ENCODE measurements at regions not wholly inside any gene's neighbourhood (a gene's known extent, or its start where the extent isn't known, plus 50 kb on each side); places are given as distances from the start of the nearest gene placed in this dataset.

- Histone ChIP-seq H3K9me3 (ENCODE audit: control insufficient read depth, insufficient read depth, low read depth, low read length) (no peaks in the 10 kb centered on the region; the same call in 1 of the 2 replicates), H3K27ac (ENCODE audit: low read depth, low read length) (no peak overlapping the region), H3K36me3 (ENCODE audit: control insufficient read depth, insufficient read depth, low read length) (no peaks in the 10 kb centered on the region), H3K9ac (ENCODE audit: low read length) (no peak overlapping the region), H3K4me1 (ENCODE audit: control insufficient read depth, insufficient read depth, low read length) (no peaks in the 10 kb centered on the region), H3K4me3 (ENCODE audit: low read depth, low read length) (no peak overlapping the region), H3K27me3 (ENCODE audit: control insufficient read depth, insufficient read depth, low read length) (0 out of 2 replicates have a peak, but pooled peaks cover 5% of the 10 kb centered on the region)
Observed at GRCh38 chr1:5364591-5364990, 627.6 kb downstream of the NPHP4 start.

- Histone ChIP-seq H3K9me3 (ENCODE audit: control insufficient read depth, insufficient read depth, low read depth, low read length) (peaks cover 33% of the 10 kb centered on the region), H3K36me3 (ENCODE audit: control insufficient read depth, insufficient read depth, low read length) (no peaks in the 10 kb centered on the region), H3K27ac (ENCODE audit: low read depth, low read length) (no peak overlapping the region), H3K27me3 (ENCODE audit: control insufficient read depth, insufficient read depth, low read length) (peaks cover 8% of the 10 kb centered on the region), H3K4me1 (ENCODE audit: control insufficient read depth, insufficient read depth, low read length) (no peaks in the 10 kb centered on the region), H3K4me3 (ENCODE audit: low read depth, low read length) (no peak overlapping the region), H3K9ac (ENCODE audit: low read length) (no peak overlapping the region)
Observed at GRCh38 chr1:5354681-5355080, 637.5 kb downstream of the NPHP4 start.

- Histone ChIP-seq H3K36me3 (ENCODE audit: control insufficient read depth, insufficient read depth, low read length) (no peaks in the 10 kb centered on the region), H3K27ac (ENCODE audit: low read depth, low read length) (no peak overlapping the region), H3K27me3 (ENCODE audit: control insufficient read depth, insufficient read depth, low read length) (peaks cover 8% of the 10 kb centered on the region), H3K9me3 (ENCODE audit: control insufficient read depth, insufficient read depth, low read depth, low read length) (peaks cover 21% of the 10 kb centered on the region), H3K4me3 (ENCODE audit: low read depth, low read length) (no peak overlapping the region), H3K4me1 (ENCODE audit: control insufficient read depth, insufficient read depth, low read length) (no peaks in the 10 kb centered on the region), H3K9ac (ENCODE audit: low read length) (no peak overlapping the region)
Observed at GRCh38 chr1:5351366-5351765, 640.9 kb downstream of the NPHP4 start.

- Histone ChIP-seq H3K9me3 (ENCODE audit: control insufficient read depth, insufficient read depth, low read depth, low read length) (peaks cover 7% of the 10 kb centered on the region), H3K27ac (ENCODE audit: low read depth, low read length) (no peak overlapping the region), H3K27me3 (ENCODE audit: control insufficient read depth, insufficient read depth, low read length) (peaks cover 11% of the 10 kb centered on the region), H3K9ac (ENCODE audit: low read length) (no peak overlapping the region), H3K36me3 (ENCODE audit: control insufficient read depth, insufficient read depth, low read length) (no peaks in the 10 kb centered on the region), H3K4me1 (ENCODE audit: control insufficient read depth, insufficient read depth, low read length) (no peaks in the 10 kb centered on the region), H3K4me3 (ENCODE audit: low read depth, low read length) (no peak overlapping the region)
Observed at GRCh38 chr1:5349526-5349925, 642.7 kb downstream of the NPHP4 start.

- Histone ChIP-seq H3K4me1 (ENCODE audit: control insufficient read depth, insufficient read depth, low read length) (no peaks in the 10 kb centered on the region), H3K9me3 (ENCODE audit: control insufficient read depth, insufficient read depth, low read depth, low read length) (peaks cover 5% of the 10 kb centered on the region), H3K4me3 (ENCODE audit: low read depth, low read length) (no peak overlapping the region), H3K27ac (ENCODE audit: low read depth, low read length) (no peak overlapping the region), H3K9ac (ENCODE audit: low read length) (no peak overlapping the region), H3K27me3 (ENCODE audit: control insufficient read depth, insufficient read depth, low read length) (peaks cover 11% of the 10 kb centered on the region), H3K36me3 (ENCODE audit: control insufficient read depth, insufficient read depth, low read length) (no peaks in the 10 kb centered on the region)
Observed at GRCh38 chr1:5348732-5349465, 643.3 kb downstream of the NPHP4 start.

GRCh38 chr1:5347726-5348125 lies 644.5 kb downstream of the NPHP4 start:
- H3K9me3 ChIP-seq (ENCODE audit: control insufficient read depth, insufficient read depth, low read depth, low read length) = peaks cover 5% of the 10 kb centered on the region
- no peak overlapping the region for H3K9ac ChIP-seq (ENCODE audit: low read length)
- H3K36me3 ChIP-seq (ENCODE audit: control insufficient read depth, insufficient read depth, low read length) = no peaks in the 10 kb centered on the region
- H3K4me3 ChIP-seq (ENCODE audit: low read depth, low read length) = no peak overlapping the region
- H3K4me1 ChIP-seq (ENCODE audit: control insufficient read depth, insufficient read depth, low read length) = no peaks in the 10 kb centered on the region
- no peak overlapping the region for H3K27ac ChIP-seq (ENCODE audit: low read depth, low read length)
- peaks cover 8% of the 10 kb centered on the region for H3K27me3 ChIP-seq (ENCODE audit: control insufficient read depth, insufficient read depth, low read length)

GRCh38 chr1:5345556-5345955 lies 646.7 kb downstream of the NPHP4 start:
- no peaks in the 10 kb centered on the region for H3K4me1 ChIP-seq (ENCODE audit: control insufficient read depth, insufficient read depth, low read length)
- H3K27me3 ChIP-seq (ENCODE audit: control insufficient read depth, insufficient read depth, low read length) = 0 out of 2 replicates have a peak, but pooled peaks cover 4% of the 10 kb centered on the region
- no peak overlapping the region for H3K27ac ChIP-seq (ENCODE audit: low read depth, low read length)
- no peak overlapping the region for H3K4me3 ChIP-seq (ENCODE audit: low read depth, low read length)
- no peaks in the 10 kb centered on the region for H3K36me3 ChIP-seq (ENCODE audit: control insufficient read depth, insufficient read depth, low read length)
- no peak overlapping the region for H3K9ac ChIP-seq (ENCODE audit: low read length)
- H3K9me3 ChIP-seq (ENCODE audit: control insufficient read depth, insufficient read depth, low read depth, low read length) = peaks cover 5% of the 10 kb centered on the region

- no peaks in the 10 kb centered on the region for H3K4me1 ChIP-seq (ENCODE audit: control insufficient read depth, insufficient read depth, low read length)
- H3K27ac ChIP-seq (ENCODE audit: low read depth, low read length) = no peak overlapping the region
- H3K9ac ChIP-seq (ENCODE audit: low read length) = no peak overlapping the region
- H3K4me3 ChIP-seq (ENCODE audit: low read depth, low read length) = no peak overlapping the region
- no peaks in the 10 kb centered on the region for H3K9me3 ChIP-seq (ENCODE audit: control insufficient read depth, insufficient read depth, low read depth, low read length)
- 0 out of 2 replicates have a peak, but pooled peaks cover 4% of the 10 kb centered on the region for H3K27me3 ChIP-seq (ENCODE audit: control insufficient read depth, insufficient read depth, low read length)
- H3K36me3 ChIP-seq (ENCODE audit: control insufficient read depth, insufficient read depth, low read length) = no peaks in the 10 kb centered on the region
Observed at GRCh38 chr1:5343256-5344020, 648.8 kb downstream of the NPHP4 start.

- no peaks in the 10 kb centered on the region for H3K9me3 ChIP-seq (ENCODE audit: control insufficient read depth, insufficient read depth, low read depth, low read length)
- H3K4me3 ChIP-seq (ENCODE audit: low read depth, low read length) = no peak overlapping the region
- no peaks in the 10 kb centered on the region for H3K36me3 ChIP-seq (ENCODE audit: control insufficient read depth, insufficient read depth, low read length)
- H3K9ac ChIP-seq (ENCODE audit: low read length) = no peak overlapping the region
- H3K4me1 ChIP-seq (ENCODE audit: control insufficient read depth, insufficient read depth, low read length) = no peaks in the 10 kb centered on the region
- no peak overlapping the region for H3K27ac ChIP-seq (ENCODE audit: low read depth, low read length)
- 0 out of 2 replicates have a peak, but pooled peaks cover 4% of the 10 kb centered on the region for H3K27me3 ChIP-seq (ENCODE audit: control insufficient read depth, insufficient read depth, low read length)
Observed at GRCh38 chr1:5342830-5343229, 649.4 kb downstream of the NPHP4 start.

- no peak overlapping the region for H3K4me3 ChIP-seq (ENCODE audit: low read depth, low read length)
- 0 out of 2 replicates have a peak, but pooled peaks cover 4% of the 10 kb centered on the region for H3K27me3 ChIP-seq (ENCODE audit: control insufficient read depth, insufficient read depth, low read length)
- H3K4me1 ChIP-seq (ENCODE audit: control insufficient read depth, insufficient read depth, low read length) = no peaks in the 10 kb centered on the region
- no peaks in the 10 kb centered on the region for H3K36me3 ChIP-seq (ENCODE audit: control insufficient read depth, insufficient read depth, low read length)
- no peak overlapping the region for H3K9ac ChIP-seq (ENCODE audit: low read length)
- H3K27ac ChIP-seq (ENCODE audit: low read depth, low read length) = no peak overlapping the region
- H3K9me3 ChIP-seq (ENCODE audit: control insufficient read depth, insufficient read depth, low read depth, low read length) = no peaks in the 10 kb centered on the region
Observed at GRCh38 chr1:5342172-5342571, 650.1 kb downstream of the NPHP4 start.

GRCh38 chr1:5341471-5341870 lies 650.8 kb downstream of the NPHP4 start:
- Histone ChIP-seq H3K4me3 (ENCODE audit: low read depth, low read length) (no peak overlapping the region), H3K36me3 (ENCODE audit: control insufficient read depth, insufficient read depth, low read length) (no peaks in the 10 kb centered on the region), H3K4me1 (ENCODE audit: control insufficient read depth, insufficient read depth, low read length) (no peaks in the 10 kb centered on the region)

More at GRCh38 chr1:5341471-5341870, 650.8 kb downstream of the NPHP4 start:
- H3K9ac ChIP-seq (ENCODE audit: low read length) = no peak overlapping the region
- H3K9me3 ChIP-seq (ENCODE audit: control insufficient read depth, insufficient read depth, low read depth, low read length) = no peaks in the 10 kb centered on the region
- H3K27me3 ChIP-seq (ENCODE audit: control insufficient read depth, insufficient read depth, low read length) = 0 out of 2 replicates have a peak, but pooled peaks cover 4% of the 10 kb centered on the region
- H3K27ac ChIP-seq (ENCODE audit: low read depth, low read length) = no peak overlapping the region

Data from HUES6 (cell line).